Neural cell (in vitro differentiated cells): ENCODE measurements at regions not wholly inside any gene's neighbourhood (a gene's known extent, or its start where the extent isn't known, plus 50 kb on each side); places are given as distances from the start of the nearest gene placed in this dataset.

Experiments
- H2AFZ ChIP-seq: fragments of 200-600, 300-800 bp; sonication (generic), shearing (Covaris generic); 2 replicates; pipeline ENCODE4 v1.6.0; 2014; ENCODE audit warnings: low read depth, mild to moderate bottlenecking, antibody characterized with exemption, low read length, moderate library complexity
- H3F3A ChIP-seq: fragments of 200-600 bp; shearing (Covaris generic); 2 replicates; pipeline ENCODE4 v1.6.1; 2016; ENCODE audit warnings: mild to moderate bottlenecking, moderate library complexity, mixed read lengths, antibody characterized with exemption, low read length; ENCODE audit not compliant: insufficient read depth, poor library complexity, severe bottlenecking
- H3K27ac ChIP-seq: fragments of 200-600, 300-800 bp; sonication (generic), shearing (Covaris generic); 2 replicates; pipeline ENCODE4 v1.5.1; 2014; ENCODE audit warnings: mild to moderate bottlenecking, low read length, moderate library complexity
- H3K27me3 ChIP-seq: fragments of 300-800, 200-600 bp; sonication (generic), shearing (Covaris generic); 2 replicates; pipeline ENCODE4 v1.6.0; 2014; ENCODE audit warnings: mild to moderate bottlenecking, low read depth, low read length, moderate library complexity; ENCODE audit not compliant: insufficient read depth
- H3K36me3 ChIP-seq: fragments of 300-800, 200-600 bp; sonication (generic), shearing (Covaris generic); 2 replicates; pipeline ENCODE4 v1.5.1; 2014; ENCODE audit warnings: mild to moderate bottlenecking, antibody characterized with exemption, low read length, moderate library complexity; ENCODE audit not compliant: insufficient read depth
- H3K4me2 ChIP-seq: fragments of 300-800, 200-600 bp; sonication (generic), shearing (Covaris generic); 2 replicates; pipeline ENCODE4 v1.6.0; 2014; ENCODE audit warnings: mild to moderate bottlenecking, low read length
- H3K4me3 ChIP-seq: fragments of 300-800, 200-600 bp; sonication (generic), shearing (Covaris generic); 2 replicates; pipeline ENCODE4 v1.5.1; 2014; ENCODE audit warnings: mild to moderate bottlenecking, low read length, moderate library complexity
- H3K79me2 ChIP-seq: fragments of 200-600 bp; shearing (Covaris generic); replicated peaks from 2 replicates; pipeline ENCODE4 v1.6.0; 2014; ENCODE audit warnings: mild to moderate bottlenecking, low read length, moderate library complexity; ENCODE audit not compliant: insufficient read depth
- H3K9ac ChIP-seq: fragments of 300-800, 200-600 bp; sonication (generic), shearing (Covaris generic); 2 replicates; pipeline ENCODE4 v1.6.1; 2016; ENCODE audit warnings: mild to moderate bottlenecking, low read length, mixed read lengths
- H3K9me2 ChIP-seq: fragments of 200-600 bp; shearing (Covaris generic); 2 replicates; pipeline ENCODE4 v1.6.1; 2016; ENCODE audit warnings: mild to moderate bottlenecking, low read length, mixed read lengths; ENCODE audit not compliant: insufficient read depth
- H3K9me3 ChIP-seq: fragments of 200-600, 300-800 bp; sonication (generic), shearing (Covaris generic); 2 replicates; pipeline ENCODE4 v1.6.1; 2016; ENCODE audit warnings: mild to moderate bottlenecking, mixed run types, low read length, moderate library complexity, mixed read lengths
- H4K20me1 ChIP-seq: fragments of 200-600 bp; shearing (Covaris generic); 2 replicates; pipeline ENCODE4 v1.6.1; 2016; ENCODE audit warnings: mild to moderate bottlenecking, mixed run types; ENCODE audit not compliant: insufficient read depth
- EP300 ChIP-seq: fragments of 450-650 bp; conservative IDR thresholded peaks from 2 replicates; pipeline ENCODE4 v1.6.1; 2014; ENCODE audit warnings: antibody characterized with exemption, mild to moderate bottlenecking, moderate library complexity; ENCODE audit not compliant: poor library complexity, severe bottlenecking
- EZH2 ChIP-seq: fragments of 200-600, 300-800 bp; shearing (Covaris generic), sonication (generic); IDR thresholded peaks from 2 replicates; pipeline ENCODE4 v1.6.1; 2014; ENCODE audit warnings: antibody characterized with exemption, low read length, borderline replicate concordance, mild to moderate bottlenecking; ENCODE audit not compliant: insufficient read depth, poor library complexity, severe bottlenecking
- MXI1 ChIP-seq: fragments of 450-650 bp; conservative IDR thresholded peaks from 2 replicates; pipeline ENCODE4 v1.6.1; 2014; ENCODE audit warnings: antibody characterized with exemption, mild to moderate bottlenecking; ENCODE audit not compliant: poor library complexity, severe bottlenecking
- POLR2AphosphoS5 ChIP-seq: IDR thresholded peaks from 2 replicates; pipeline ENCODE4 v1.6.1; 2012
- RAD21 ChIP-seq: fragments of 450-650 bp; conservative IDR thresholded peaks from 2 replicates; pipeline ENCODE4 v1.6.1; 2014; ENCODE audit warnings: antibody characterized with exemption, mild to moderate bottlenecking, moderate library complexity
- SMC3 ChIP-seq: fragments of 450-650 bp; conservative IDR thresholded peaks from 2 replicates; pipeline ENCODE4 v1.6.1; 2014; ENCODE audit warnings: antibody characterized with exemption, mild to moderate bottlenecking, moderate library complexity; ENCODE audit not compliant: poor library complexity
- TAF1 ChIP-seq: IDR thresholded peaks from 2 replicates; pipeline ENCODE4 v1.6.1; 2012; ENCODE audit warnings: low read depth
- TF ChIP-seq, protein P1 (sequence below): fragments of 450-650 bp; IDR thresholded peaks from 2 replicates; pipeline ENCODE4 v1.5.1; 2014; ENCODE audit warnings: antibody characterized with exemption, mild to moderate bottlenecking, moderate library complexity; ENCODE audit not compliant: poor library complexity, severe bottlenecking
- TF ChIP-seq, protein P2 (sequence below): IDR thresholded peaks from 2 replicates; pipeline ENCODE4 v1.6.1; 2012; ENCODE audit warnings: borderline replicate concordance

- TF ChIP-seq EZH2 (no peak), RAD21 (no peak), POLR2AphosphoS5 (no peak), TAF1 (no peak), SMC3 (no peak), EP300 (no peak), MXI1 (no peak)
- TF ChIP-seq, protein P1, sequence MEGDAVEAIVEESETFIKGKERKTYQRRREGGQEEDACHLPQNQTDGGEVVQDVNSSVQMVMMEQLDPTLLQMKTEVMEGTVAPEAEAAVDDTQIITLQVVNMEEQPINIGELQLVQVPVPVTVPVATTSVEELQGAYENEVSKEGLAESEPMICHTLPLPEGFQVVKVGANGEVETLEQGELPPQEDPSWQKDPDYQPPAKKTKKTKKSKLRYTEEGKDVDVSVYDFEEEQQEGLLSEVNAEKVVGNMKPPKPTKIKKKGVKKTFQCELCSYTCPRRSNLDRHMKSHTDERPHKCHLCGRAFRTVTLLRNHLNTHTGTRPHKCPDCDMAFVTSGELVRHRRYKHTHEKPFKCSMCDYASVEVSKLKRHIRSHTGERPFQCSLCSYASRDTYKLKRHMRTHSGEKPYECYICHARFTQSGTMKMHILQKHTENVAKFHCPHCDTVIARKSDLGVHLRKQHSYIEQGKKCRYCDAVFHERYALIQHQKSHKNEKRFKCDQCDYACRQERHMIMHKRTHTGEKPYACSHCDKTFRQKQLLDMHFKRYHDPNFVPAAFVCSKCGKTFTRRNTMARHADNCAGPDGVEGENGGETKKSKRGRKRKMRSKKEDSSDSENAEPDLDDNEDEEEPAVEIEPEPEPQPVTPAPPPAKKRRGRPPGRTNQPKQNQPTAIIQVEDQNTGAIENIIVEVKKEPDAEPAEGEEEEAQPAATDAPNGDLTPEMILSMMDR: no peak
- TF ChIP-seq, protein P2, sequence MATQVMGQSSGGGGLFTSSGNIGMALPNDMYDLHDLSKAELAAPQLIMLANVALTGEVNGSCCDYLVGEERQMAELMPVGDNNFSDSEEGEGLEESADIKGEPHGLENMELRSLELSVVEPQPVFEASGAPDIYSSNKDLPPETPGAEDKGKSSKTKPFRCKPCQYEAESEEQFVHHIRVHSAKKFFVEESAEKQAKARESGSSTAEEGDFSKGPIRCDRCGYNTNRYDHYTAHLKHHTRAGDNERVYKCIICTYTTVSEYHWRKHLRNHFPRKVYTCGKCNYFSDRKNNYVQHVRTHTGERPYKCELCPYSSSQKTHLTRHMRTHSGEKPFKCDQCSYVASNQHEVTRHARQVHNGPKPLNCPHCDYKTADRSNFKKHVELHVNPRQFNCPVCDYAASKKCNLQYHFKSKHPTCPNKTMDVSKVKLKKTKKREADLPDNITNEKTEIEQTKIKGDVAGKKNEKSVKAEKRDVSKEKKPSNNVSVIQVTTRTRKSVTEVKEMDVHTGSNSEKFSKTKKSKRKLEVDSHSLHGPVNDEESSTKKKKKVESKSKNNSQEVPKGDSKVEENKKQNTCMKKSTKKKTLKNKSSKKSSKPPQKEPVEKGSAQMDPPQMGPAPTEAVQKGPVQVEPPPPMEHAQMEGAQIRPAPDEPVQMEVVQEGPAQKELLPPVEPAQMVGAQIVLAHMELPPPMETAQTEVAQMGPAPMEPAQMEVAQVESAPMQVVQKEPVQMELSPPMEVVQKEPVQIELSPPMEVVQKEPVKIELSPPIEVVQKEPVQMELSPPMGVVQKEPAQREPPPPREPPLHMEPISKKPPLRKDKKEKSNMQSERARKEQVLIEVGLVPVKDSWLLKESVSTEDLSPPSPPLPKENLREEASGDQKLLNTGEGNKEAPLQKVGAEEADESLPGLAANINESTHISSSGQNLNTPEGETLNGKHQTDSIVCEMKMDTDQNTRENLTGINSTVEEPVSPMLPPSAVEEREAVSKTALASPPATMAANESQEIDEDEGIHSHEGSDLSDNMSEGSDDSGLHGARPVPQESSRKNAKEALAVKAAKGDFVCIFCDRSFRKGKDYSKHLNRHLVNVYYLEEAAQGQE: no peak
- no peaks in the 10 kb centered on the region for H3K79me2 ChIP-seq
These were observed 154.4 kb upstream of the PRLR start for GRCh38 chr5:35384658-35385057.

DNA sequence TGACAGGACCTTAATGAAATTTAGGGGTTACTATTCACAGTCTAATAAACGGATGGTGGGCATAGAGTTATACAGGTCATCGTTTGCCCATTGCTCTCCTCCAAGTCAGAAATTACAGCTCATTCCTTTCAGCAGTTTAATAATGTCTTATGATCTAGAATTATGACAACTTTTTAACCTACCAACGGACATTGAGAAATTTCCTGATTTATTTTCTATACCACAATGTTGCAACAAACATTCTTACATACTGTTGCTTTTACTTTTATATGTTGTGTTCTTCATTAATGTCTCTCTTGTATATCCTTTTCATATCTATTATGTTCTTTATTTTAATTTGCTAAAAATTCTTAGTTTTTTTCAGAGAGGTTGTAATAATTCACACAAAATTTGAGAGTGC, 152.8 kb upstream of the PRLR start:
- no peak overlapping the region for H3K9ac ChIP-seq
- H3K9me3 ChIP-seq: no peaks in the 10 kb centered on the region
- no peaks in the 10 kb centered on the region for H3K9me2 ChIP-seq
- no peak overlapping the region for H2AFZ ChIP-seq
- no peaks in the 10 kb centered on the region for H4K20me1 ChIP-seq
- no peaks in the 10 kb centered on the region for H3K27me3 ChIP-seq
- H3K4me2 ChIP-seq: no peak overlapping the region
- H3K27ac ChIP-seq: no peak overlapping the region
- TF ChIP-seq POLR2AphosphoS5: no peak
- TF ChIP-seq EP300: no peak
- no peak for TF ChIP-seq SMC3
- TF ChIP-seq, protein P2: no peak
- TF ChIP-seq MXI1: no peak
- TF ChIP-seq TAF1: no peak
- TF ChIP-seq EZH2: no peak
- TF ChIP-seq, protein P1: no peak
- TF ChIP-seq RAD21: no peak
- H3F3A ChIP-seq: no peaks in the 10 kb centered on the region
- H3K79me2 ChIP-seq: no peaks in the 10 kb centered on the region
- no peaks in the 10 kb centered on the region for H3K36me3 ChIP-seq
- no peak overlapping the region for H3K4me3 ChIP-seq

More at GRCh38 chr5:35384658-35385057, 154.4 kb upstream of the PRLR start:
- Histone ChIP-seq H3K4me3 (no peak overlapping the region), H2AFZ (no peak overlapping the region), H3K27ac (no peak overlapping the region), H3K9me2 (no peaks in the 10 kb centered on the region), H3K36me3 (no peaks in the 10 kb centered on the region), H3K9me3 (no peaks in the 10 kb centered on the region), H4K20me1 (no peaks in the 10 kb centered on the region), H3K4me2 (no peak overlapping the region), H3K27me3 (no peaks in the 10 kb centered on the region), H3F3A (no peaks in the 10 kb centered on the region), H3K9ac (no peak overlapping the region)
